ENCODE measurements at regions not wholly inside any gene's neighbourhood (a gene's known extent, or its start where the extent isn't known, plus 50 kb on each side); places are given as distances from the start of the nearest gene placed in this dataset.

GRCh38 chr20:57897156-57897874 is 187.5 kb upstream of the PMEPA1 start:
- Histone ChIP-seq H2AFZ (ENCODE audit: low read length) (no peak overlapping the region), H2BK15ac (ENCODE audit: low read length) (no peak overlapping the region), H3K4me3 (ENCODE audit: extremely low read depth in 1 of 4, insufficient read depth in 2 of 4, low read depth in 3 of 4, low read length in 4 of 4) (no peak overlapping the region), H4K91ac (replicated peaks; ENCODE audit: insufficient read length, low read length) (no peak overlapping the region), H2AK5ac (ENCODE audit: low read depth, low read length) (no peak overlapping the region), H3K79me1 (ENCODE audit: low read depth, low read length) (no peaks in the 10 kb centered on the region), H2BK5ac (ENCODE audit: low read depth, low read length) (no peak overlapping the region), H4K8ac (ENCODE audit: extremely low read depth, insufficient read depth, low read length) (peak overlapping the region; percentile 15; the same call in 1 of the 2 replicates), H3K36me3 (ENCODE audit: control insufficient read depth in 2 of 4, insufficient read depth in 4 of 4, low read length in 3 of 4) (no peaks in the 10 kb centered on the region), H3K4ac (replicated peaks; ENCODE audit: insufficient read length, low read depth, low read length) (no peak overlapping the region), H4K20me1 (replicated peaks in 1 of 2; ENCODE audit: control insufficient read depth in 1 of 2, insufficient read depth in 2 of 2, low read length in 2 of 2) (peaks cover 0 to 2% of the 10 kb centered on the region in 2 experiments), H3K27me3 (replicated peaks in 1 of 4; ENCODE audit: control insufficient read depth in 3 of 4, extremely low read depth in 1 of 4, insufficient read depth in 3 of 4, low read length in 3 of 4) (no peaks in the 10 kb centered on the region; a peak in 1 of 7 replicates), H3K23ac (ENCODE audit: insufficient read length) (no peak overlapping the region), H3K27ac (ENCODE audit: low read depth, low read length) (no peak overlapping the region), H3K56ac (replicated peaks; ENCODE audit: insufficient read length, low read depth, low read length) (no peak overlapping the region), H3K9me3 (ENCODE audit: insufficient read depth in 2 of 2, low read depth in 1 of 2, low read length in 1 of 2) (no peaks in the 10 kb centered on the region), H3K4me1 (replicated peaks in 1 of 4; ENCODE audit: control insufficient read depth in 3 of 4, insufficient read depth in 4 of 4, low read length in 3 of 4) (peaks cover 0 to 6% (median 3%) of the 10 kb centered on the region in 4 experiments; a peak in 4 of 7 replicates), H3K4me2 (ENCODE audit: insufficient read depth in 1 of 2, low read depth in 2 of 2, low read length in 2 of 2) (no peak overlapping the region), H2BK120ac (replicated peaks; ENCODE audit: low read depth, low read length) (no peak overlapping the region), H3K18ac (ENCODE audit: extremely low read depth, low read length) (no peak overlapping the region), H2BK12ac (ENCODE audit: low read depth, low read length) (no peak overlapping the region), H3K79me2 (ENCODE audit: control insufficient read depth in 1 of 2, insufficient read depth in 2 of 2, low read length in 2 of 2) (no peaks in the 10 kb centered on the region), H3K9ac (replicated peaks in 1 of 4; ENCODE audit: extremely low read depth in 1 of 4, low read depth in 3 of 4, low read length in 3 of 4) (no peak overlapping the region), H3K14ac (ENCODE audit: insufficient read length) (no peak overlapping the region), H2BK20ac (ENCODE audit: low read length) (no peak overlapping the region), H4K5ac (ENCODE audit: insufficient read length, low read depth, low read length) (no peak overlapping the region), H3K23me2 (ENCODE audit: low read depth, low read length) (no peaks in the 10 kb centered on the region)
- CTCF ChIA-PET (ENCODE audit: partially characterized antibody), result interaction anchor here (1.1 to 1.5 kb wide), 5 partner anchors 17 to 283 kb away, joined by 3 to 5 read pairs (median 3); no protein-coding TSS in a partner anchor
- no peak for FAIRE-seq
- no peak for DNase-seq (ENCODE audit: low read depth in 1 of 2, low spot score in 2 of 2)
- POLR2A ChIA-PET (ENCODE audit: partially characterized antibody), result no interaction called here
- no peak for TF ChIP-seq SP2 (IDR thresholded peaks at IDR 0.05; ENCODE audit: low read length)
- WGBS, 2 experiments (ENCODE audit: extremely low coverage in 1 of 2, insufficient coverage in 1 of 2, insufficient read length in 1 of 2, insufficient replicate concordance in 2 of 2, low coverage in 1 of 2, low lambda C conversion rate in 2 of 2, missing lambda C conversion rate in 1 of 2), result 90% methylated on average over 16 of the region's 18 CpGs; no CpG with 5 or more reads in 1 of the 2 experiments

Data from H1 (cell line).